ENCODE measurements at regions not wholly inside any gene's neighbourhood (a gene's known extent, or its start where the extent isn't known, plus 50 kb on each side); places are given as distances from the start of the nearest gene placed in this dataset.

- TF ChIP-seq PATZ1 (CRISPR knock-in tag; IDR thresholded peaks at IDR 0.05; ENCODE audit: borderline replicate concordance) = no peak
- TF ChIP-seq ZNF8 (CRISPR knock-in tag; IDR thresholded peaks at IDR 0.05) = no peak
- TF ChIP-seq OSR1 (CRISPR knock-in tag; IDR thresholded peaks at IDR 0.05) = no peak
- TF ChIP-seq, protein P1, sequence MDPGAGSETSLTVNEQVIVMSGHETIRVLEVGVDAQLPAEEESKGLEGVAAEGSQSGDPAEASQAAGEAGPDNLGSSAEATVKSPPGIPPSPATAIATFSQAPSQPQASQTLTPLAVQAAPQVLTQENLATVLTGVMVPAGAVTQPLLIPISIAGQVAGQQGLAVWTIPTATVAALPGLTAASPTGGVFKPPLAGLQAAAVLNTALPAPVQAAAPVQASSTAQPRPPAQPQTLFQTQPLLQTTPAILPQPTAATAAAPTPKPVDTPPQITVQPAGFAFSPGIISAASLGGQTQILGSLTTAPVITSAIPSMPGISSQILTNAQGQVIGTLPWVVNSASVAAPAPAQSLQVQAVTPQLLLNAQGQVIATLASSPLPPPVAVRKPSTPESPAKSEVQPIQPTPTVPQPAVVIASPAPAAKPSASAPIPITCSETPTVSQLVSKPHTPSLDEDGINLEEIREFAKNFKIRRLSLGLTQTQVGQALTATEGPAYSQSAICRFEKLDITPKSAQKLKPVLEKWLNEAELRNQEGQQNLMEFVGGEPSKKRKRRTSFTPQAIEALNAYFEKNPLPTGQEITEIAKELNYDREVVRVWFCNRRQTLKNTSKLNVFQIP (CRISPR knock-in tag; IDR thresholded peaks at IDR 0.05; ENCODE audit: borderline replicate concordance, low read depth) = no peak
- no peak for TF ChIP-seq ESRRG (CRISPR knock-in tag; IDR thresholded peaks at IDR 0.05)
- no peak for TF ChIP-seq RARB (CRISPR knock-in tag; IDR thresholded peaks at IDR 0.05)
Measured at GRCh38 chr4:54554339-54554990, 103.3 kb upstream of the KIT start.

All from SK-N-SH treated with all-trans-retinoic acid at 6 μM for 48 hours (cell line).